Fibroblast of lung (primary cell): ENCODE measurements at regions not wholly inside any gene's neighbourhood (a gene's known extent, or its start where the extent isn't known, plus 50 kb on each side); places are given as distances from the start of the nearest gene placed in this dataset.

Experiments
- DNase-seq, 2 donors: peaks; one replicate each; pipeline versions ENCODE4 v3.0.0 to v3.0.0-alpha.2; 2010; ENCODE audit warnings: low read depth in 2 of 2
- H2AFZ ChIP-seq: 2 replicates; pipeline ENCODE4 v1.5.1; 2012; ENCODE audit warnings: low read length, control low read depth, inconsistent platforms
- H3K27ac ChIP-seq: 2 replicates; pipeline ENCODE4 v1.5.1; 2011; ENCODE audit warnings: low read length, control low read depth; ENCODE audit not compliant: insufficient read depth
- H3K27me3 ChIP-seq: 2 replicates; pipeline ENCODE4 v1.5.1; 2011; ENCODE audit warnings: mild to moderate bottlenecking, low read length; ENCODE audit not compliant: control insufficient read depth, insufficient read depth
- H3K36me3 ChIP-seq: 2 replicates; pipeline ENCODE4 v1.5.1; 2011; ENCODE audit warnings: low read length; ENCODE audit not compliant: control insufficient read depth, insufficient read depth
- H3K4me1 ChIP-seq: 2 replicates; pipeline ENCODE4 v1.5.1; 2011; ENCODE audit warnings: low read length; ENCODE audit not compliant: control insufficient read depth, insufficient read depth; ENCODE audit errors: extremely low read depth
- H3K4me2 ChIP-seq: 2 replicates; pipeline ENCODE4 v1.5.1; 2011; ENCODE audit warnings: low read length, control low read depth; ENCODE audit not compliant: insufficient read depth; ENCODE audit errors: extremely low read depth
- H3K4me3 ChIP-seq, 4 experiments: fragments of 200-600 bp in 1 of 4; sonication (generic) in 1 of 4; replicated peaks in 1 of 4; 2 replicates each; pipeline ENCODE4 v1.5.1; 2011 to 2016; ENCODE audit warnings: low read length in 4 of 4, low read depth in 3 of 4, mild to moderate bottlenecking in 3 of 4, control low read depth in 2 of 4, inconsistent platforms in 1 of 4, mixed read lengths in 1 of 4; ENCODE audit not compliant: insufficient read depth in 1 of 4; ENCODE audit errors: control extremely low read depth in 1 of 4
- H3K79me2 ChIP-seq: 2 replicates; pipeline ENCODE4 v1.5.1; 2012; ENCODE audit warnings: mild to moderate bottlenecking, low read length, inconsistent platforms; ENCODE audit not compliant: control insufficient read depth, insufficient read depth
- H3K9ac ChIP-seq: 2 replicates; pipeline ENCODE4 v1.5.1; 2011; ENCODE audit warnings: mild to moderate bottlenecking, low read length, control low read depth; ENCODE audit not compliant: insufficient read depth
- H3K9me3 ChIP-seq: 2 replicates; pipeline ENCODE4 v1.5.1; 2012; ENCODE audit warnings: low read depth, low read length; ENCODE audit not compliant: control insufficient read depth, insufficient read depth
- H4K20me1 ChIP-seq: 2 replicates; pipeline ENCODE4 v1.5.1; 2011; ENCODE audit warnings: low read length; ENCODE audit not compliant: control insufficient read depth, insufficient read depth; ENCODE audit errors: extremely low read depth
- EZH2 ChIP-seq: IDR thresholded peaks from 2 replicates; pipeline ENCODE4 v1.5.1; 2012; ENCODE audit warnings: low read length, control low read depth, mild to moderate bottlenecking; ENCODE audit errors: missing control alignments
- TF ChIP-seq, protein P1 (sequence below), 2 donors: IDR thresholded peaks in 1 of 2; conservative IDR thresholded peaks in 1 of 2; 1 replicate in 1 of 2; 2 replicates in 1 of 2; pipeline ENCODE4 v1.5.1; 2011 to 2012; ENCODE audit warnings: low read length in 2 of 2, control low read depth in 1 of 2, inconsistent platforms in 1 of 2, low read depth in 1 of 2, mild to moderate bottlenecking in 1 of 2

DNA sequence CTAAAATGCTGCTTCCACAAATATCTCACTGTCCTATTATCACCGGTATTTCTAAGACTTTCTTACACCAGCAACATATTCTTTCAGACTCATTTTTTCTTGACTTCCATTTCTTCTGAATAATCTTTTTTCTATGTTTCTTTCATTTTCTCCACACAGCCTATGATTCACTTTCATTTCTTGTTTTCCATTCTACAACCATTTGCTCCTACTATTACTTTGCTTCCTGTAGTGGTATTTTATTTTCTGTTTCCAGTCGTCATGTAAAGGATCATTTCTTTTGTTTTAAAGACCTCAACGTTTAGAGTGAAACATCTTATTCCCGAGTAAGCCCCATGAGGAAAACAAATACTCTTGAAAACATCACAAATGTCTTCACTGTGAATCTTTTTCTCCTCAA lies 182.2 kb upstream of the MDGA2 start:
- Histone ChIP-seq H3K4me1 (no peaks in the 10 kb centered on the region), H3K9ac (no peak overlapping the region), H3K27me3 (no peaks in the 10 kb centered on the region), H4K20me1 (no peaks in the 10 kb centered on the region), H3K9me3 (no peaks in the 10 kb centered on the region), H3K79me2 (no peaks in the 10 kb centered on the region), H3K27ac (no peak overlapping the region), H3K36me3 (no peaks in the 10 kb centered on the region), H3K4me2 (no peak overlapping the region), H3K4me3 (no peak overlapping the region), H2AFZ (no peak overlapping the region)
- no peak for DNase-seq
- TF ChIP-seq, protein P1, sequence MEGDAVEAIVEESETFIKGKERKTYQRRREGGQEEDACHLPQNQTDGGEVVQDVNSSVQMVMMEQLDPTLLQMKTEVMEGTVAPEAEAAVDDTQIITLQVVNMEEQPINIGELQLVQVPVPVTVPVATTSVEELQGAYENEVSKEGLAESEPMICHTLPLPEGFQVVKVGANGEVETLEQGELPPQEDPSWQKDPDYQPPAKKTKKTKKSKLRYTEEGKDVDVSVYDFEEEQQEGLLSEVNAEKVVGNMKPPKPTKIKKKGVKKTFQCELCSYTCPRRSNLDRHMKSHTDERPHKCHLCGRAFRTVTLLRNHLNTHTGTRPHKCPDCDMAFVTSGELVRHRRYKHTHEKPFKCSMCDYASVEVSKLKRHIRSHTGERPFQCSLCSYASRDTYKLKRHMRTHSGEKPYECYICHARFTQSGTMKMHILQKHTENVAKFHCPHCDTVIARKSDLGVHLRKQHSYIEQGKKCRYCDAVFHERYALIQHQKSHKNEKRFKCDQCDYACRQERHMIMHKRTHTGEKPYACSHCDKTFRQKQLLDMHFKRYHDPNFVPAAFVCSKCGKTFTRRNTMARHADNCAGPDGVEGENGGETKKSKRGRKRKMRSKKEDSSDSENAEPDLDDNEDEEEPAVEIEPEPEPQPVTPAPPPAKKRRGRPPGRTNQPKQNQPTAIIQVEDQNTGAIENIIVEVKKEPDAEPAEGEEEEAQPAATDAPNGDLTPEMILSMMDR (conservative IDR thresholded peaks at IDR 0.05 in 1 of 2, IDR thresholded peaks at IDR 0.05 in 1 of 2; ENCODE audit: low read depth in 1 of 2, low read length in 2 of 2) = no peak
- no peak for TF ChIP-seq EZH2

DNA sequence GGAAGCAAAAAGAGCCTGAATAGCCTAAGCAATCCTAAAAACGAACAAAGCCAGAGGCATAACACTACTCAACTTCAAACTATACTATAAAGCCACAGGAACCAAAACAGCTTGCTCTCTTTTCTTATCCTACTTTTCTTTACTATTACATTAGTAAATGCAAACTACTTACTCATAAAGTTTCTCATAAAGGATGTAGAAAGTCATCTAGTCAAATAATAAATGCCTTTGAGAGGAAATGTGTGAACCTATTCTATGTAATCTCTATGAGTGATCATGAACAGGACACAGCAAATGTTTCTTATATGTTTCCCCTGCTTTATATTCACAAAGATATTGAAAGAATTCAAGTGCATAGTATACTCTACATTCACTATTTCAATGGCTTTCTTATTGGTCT lies 176.9 kb upstream of the MDGA2 start:
- no peak for DNase-seq
- no peak overlapping the region for H3K27ac ChIP-seq
- no peak overlapping the region for H2AFZ ChIP-seq
- H3K4me1 ChIP-seq = no peaks in the 10 kb centered on the region
- H3K9me3 ChIP-seq = no peaks in the 10 kb centered on the region
- no peaks in the 10 kb centered on the region for H3K27me3 ChIP-seq
- TF ChIP-seq, protein P1 (conservative IDR thresholded peaks at IDR 0.05 in 1 of 2, IDR thresholded peaks at IDR 0.05 in 1 of 2; ENCODE audit: low read depth in 1 of 2, low read length in 2 of 2) = no peak
- TF ChIP-seq EZH2 = no peak
- H3K9ac ChIP-seq = no peak overlapping the region
- no peaks in the 10 kb centered on the region for H3K79me2 ChIP-seq
- no peaks in the 10 kb centered on the region for H3K36me3 ChIP-seq
- no peaks in the 10 kb centered on the region for H4K20me1 ChIP-seq
- H3K4me2 ChIP-seq = no peak overlapping the region
- no peak overlapping the region for H3K4me3 ChIP-seq

DNA sequence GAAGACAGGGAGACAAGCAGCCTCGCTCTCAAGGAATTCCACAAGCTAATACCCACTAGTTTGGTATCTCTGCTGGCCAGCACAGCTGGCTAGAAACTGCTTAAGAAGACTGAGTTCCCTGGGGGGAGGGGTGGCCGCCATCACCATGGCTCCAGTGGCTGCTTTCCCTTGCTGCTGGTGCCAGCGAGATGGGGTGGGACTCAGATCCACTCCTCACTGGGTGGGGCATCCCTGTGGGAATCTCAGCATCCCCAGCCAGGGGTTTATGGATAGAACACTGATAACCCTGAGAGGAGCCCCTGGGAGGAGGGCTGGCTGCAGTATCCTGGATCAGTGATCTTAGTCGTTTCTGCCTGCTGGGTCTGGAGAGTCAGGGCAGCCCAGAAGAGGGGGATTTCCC lies 170.6 kb upstream of the MDGA2 start:
- no peak for TF ChIP-seq EZH2
- TF ChIP-seq, protein P1 (conservative IDR thresholded peaks at IDR 0.05 in 1 of 2, IDR thresholded peaks at IDR 0.05 in 1 of 2; ENCODE audit: low read depth in 1 of 2, low read length in 2 of 2) = no peak
- no peaks in the 10 kb centered on the region for H3K79me2 ChIP-seq
- H3K27ac ChIP-seq = no peak overlapping the region
- H3K36me3 ChIP-seq = no peaks in the 10 kb centered on the region
- DNase-seq = no peak
- H2AFZ ChIP-seq = no peak overlapping the region
- no peaks in the 10 kb centered on the region for H3K9me3 ChIP-seq
- no peak overlapping the region for H3K9ac ChIP-seq
- no peak overlapping the region for H3K4me3 ChIP-seq
- no peak overlapping the region for H3K4me2 ChIP-seq
- no peaks in the 10 kb centered on the region for H3K4me1 ChIP-seq
- H3K27me3 ChIP-seq = no peaks in the 10 kb centered on the region
- H4K20me1 ChIP-seq = no peaks in the 10 kb centered on the region
